PC-3 (cell line): ENCODE measurements at regions not wholly inside any gene's neighbourhood (a gene's known extent, or its start where the extent isn't known, plus 50 kb on each side); places are given as distances from the start of the nearest gene placed in this dataset.

Experiments used
- ATAC-seq: fragments of 200-7000 bp; cut with Tn5 transposase; 2 replicates; pipeline ENCODE4 v1.9.1; 2020; ENCODE audit warnings: mild to moderate bottlenecking, moderate library complexity
- BruUV-seq: library from RNA; stranded (reverse); fragments of 400-500 nt; replicated peaks from 2 replicates; lab custom pipeline; 2021; lab: Mats Ljungman, UMichigan
- CTCF ChIA-PET: fragments of 300-600 bp; sonication (Branson Sonifier 250); formaldehyde crosslinking; loops from one replicate; lab custom pipeline; 2022; ENCODE audit warnings: antibody characterized with exemption; lab: Charles Lee
- POLR2A ChIA-PET: fragments of 300-600 bp; sonication (Branson Sonifier 250); formaldehyde crosslinking; loops from one replicate; lab custom pipeline; 2022; ENCODE audit warnings: antibody characterized with exemption; ENCODE audit not compliant: unreplicated experiment; lab: Charles Lee
- DNase-seq: peaks from one replicate; pipeline ENCODE4 v3.0.0-alpha.2; 2015
- H2AFZ ChIP-seq: fragments of 300-600 bp; sonication (generic); 2 replicates; pipeline ENCODE4 v1.6.0; 2016; ENCODE audit warnings: antibody characterized with exemption, low read length
- H3F3A ChIP-seq: fragments of 300-600 bp; sonication (generic); one replicate; pipeline ENCODE4 v1.6.0; 2017; ENCODE audit warnings: antibody characterized with exemption, low read length, control low read depth, mild to moderate bottlenecking; ENCODE audit not compliant: unreplicated experiment
- H3K27ac ChIP-seq: fragments of 300-600 bp; sonication (generic); 2 replicates; pipeline ENCODE4 v1.5.1; 2016; ENCODE audit warnings: mild to moderate bottlenecking, low read length
- H3K27me3 ChIP-seq: fragments of 300-600 bp; sonication (generic); 2 replicates; pipeline ENCODE4 v1.6.1; 2016; ENCODE audit warnings: low read length, mixed read lengths
- H3K36me3 ChIP-seq: fragments of 300-600 bp; sonication (generic); 2 replicates; pipeline ENCODE4 v1.6.1; 2016; ENCODE audit warnings: low read depth, mixed run types, low read length, mixed read lengths
- H3K4me1 ChIP-seq: fragments of 300-600 bp; sonication (generic); 2 replicates; pipeline ENCODE4 v1.5.1; 2016; ENCODE audit warnings: low read length; ENCODE audit not compliant: insufficient read depth
- H3K4me2 ChIP-seq: fragments of 300-600 bp; sonication (generic); 2 replicates; pipeline ENCODE4 v1.6.0; 2016; ENCODE audit warnings: low read length
- H3K4me3 ChIP-seq: fragments of 300-600 bp; sonication (generic); 2 replicates; pipeline ENCODE4 v1.5.1; 2016; ENCODE audit warnings: mild to moderate bottlenecking, low read length, mixed read lengths
- H3K79me2 ChIP-seq: fragments of 300-600 bp; sonication (generic); 2 replicates; pipeline ENCODE4 v1.6.1; 2017; ENCODE audit warnings: low read length, mixed read lengths
- H3K9ac ChIP-seq: fragments of 300-600 bp; sonication (generic); 2 replicates; pipeline ENCODE4 v1.6.0; 2016; ENCODE audit warnings: mild to moderate bottlenecking, low read length
- H3K9me2 ChIP-seq: fragments of 300-600 bp; sonication (generic); replicated peaks from 2 replicates; pipeline ENCODE4 v1.6.1; 2016; ENCODE audit warnings: mixed run types, low read length, mixed read lengths
- H3K9me3 ChIP-seq: fragments of 300-600 bp; sonication (generic); 2 replicates; pipeline ENCODE4 v1.6.1; 2016; ENCODE audit warnings: low read length, mixed read lengths
- H4K20me1 ChIP-seq: fragments of 300-600 bp; sonication (generic); 2 replicates; pipeline ENCODE4 v1.6.1; 2016; ENCODE audit warnings: low read length, mixed read lengths
- EZH2 ChIP-seq: fragments of 300-600 bp; sonication (generic); IDR thresholded peaks from one replicate; pipeline ENCODE4 v1.6.1; 2017; ENCODE audit warnings: antibody characterized with exemption, mild to moderate bottlenecking, low read length; ENCODE audit not compliant: unreplicated experiment
- EZH2phosphoT487 ChIP-seq: fragments of 300-600 bp; sonication (generic); IDR thresholded peaks from 2 replicates; pipeline ENCODE4 v1.6.1; 2018; ENCODE audit warnings: mild to moderate bottlenecking, antibody characterized with exemption, low read length, borderline replicate concordance
- intact Hi-C: fragments of 100-400 bp; cut with micrococcal nuclease; formaldehyde crosslinking; loops from 2 replicates; pipeline ENCODE4 v1.9.0; 2023
- TF ChIP-seq, protein P1 (sequence below): fragments of 300-600 bp; sonication (generic); conservative IDR thresholded peaks from 2 replicates; pipeline ENCODE4 v1.5.1; 2017; ENCODE audit warnings: antibody characterized with exemption, low read depth, mild to moderate bottlenecking, low read length

DNA sequence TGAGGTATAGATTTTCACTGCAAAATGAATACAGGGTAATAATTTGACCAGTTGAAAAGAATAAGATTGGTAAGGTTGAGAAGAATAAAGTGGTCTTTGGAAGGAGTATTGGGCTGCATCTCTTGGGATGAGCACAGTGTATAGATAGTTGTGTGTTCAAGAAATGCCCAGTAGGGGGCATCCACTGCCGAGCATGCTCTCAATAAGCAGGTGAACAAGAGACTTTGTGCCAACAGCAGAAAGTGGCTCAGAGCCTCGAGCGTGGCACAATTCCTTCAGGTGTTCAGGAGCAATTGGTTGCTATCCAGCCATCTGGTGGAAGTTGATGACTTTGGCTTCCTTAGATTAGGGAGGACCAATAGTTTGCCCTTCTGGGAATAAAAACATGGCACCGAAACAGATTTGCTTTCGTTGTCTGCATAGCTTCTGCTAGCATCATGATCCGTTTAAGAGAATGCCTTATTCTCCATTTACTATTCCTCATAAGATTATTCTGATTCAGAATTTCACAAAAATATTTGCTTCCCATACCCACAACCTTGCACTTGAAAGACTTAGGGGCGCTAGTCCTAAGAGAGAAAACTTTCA, 258.1 kb upstream of the NEIL3 start:
- H2AFZ ChIP-seq: no peak overlapping the region
- no peaks in the 10 kb centered on the region for H3K9me3 ChIP-seq
- no peak for TF ChIP-seq EZH2phosphoT487
- TF ChIP-seq, protein P1, sequence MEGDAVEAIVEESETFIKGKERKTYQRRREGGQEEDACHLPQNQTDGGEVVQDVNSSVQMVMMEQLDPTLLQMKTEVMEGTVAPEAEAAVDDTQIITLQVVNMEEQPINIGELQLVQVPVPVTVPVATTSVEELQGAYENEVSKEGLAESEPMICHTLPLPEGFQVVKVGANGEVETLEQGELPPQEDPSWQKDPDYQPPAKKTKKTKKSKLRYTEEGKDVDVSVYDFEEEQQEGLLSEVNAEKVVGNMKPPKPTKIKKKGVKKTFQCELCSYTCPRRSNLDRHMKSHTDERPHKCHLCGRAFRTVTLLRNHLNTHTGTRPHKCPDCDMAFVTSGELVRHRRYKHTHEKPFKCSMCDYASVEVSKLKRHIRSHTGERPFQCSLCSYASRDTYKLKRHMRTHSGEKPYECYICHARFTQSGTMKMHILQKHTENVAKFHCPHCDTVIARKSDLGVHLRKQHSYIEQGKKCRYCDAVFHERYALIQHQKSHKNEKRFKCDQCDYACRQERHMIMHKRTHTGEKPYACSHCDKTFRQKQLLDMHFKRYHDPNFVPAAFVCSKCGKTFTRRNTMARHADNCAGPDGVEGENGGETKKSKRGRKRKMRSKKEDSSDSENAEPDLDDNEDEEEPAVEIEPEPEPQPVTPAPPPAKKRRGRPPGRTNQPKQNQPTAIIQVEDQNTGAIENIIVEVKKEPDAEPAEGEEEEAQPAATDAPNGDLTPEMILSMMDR: peak; percentile 57
- H3K36me3 ChIP-seq: no peaks in the 10 kb centered on the region
- H3K27me3 ChIP-seq: no peaks in the 10 kb centered on the region
- ChIA-PET CTCF (no interaction called here), POLR2A (no interaction called here)
- intact Hi-C loops: no loop called here
- BruUV-seq: no TSS peak
- no peak overlapping the region for H3K27ac ChIP-seq
- peaks cover 13% of the 10 kb centered on the region for H3K4me1 ChIP-seq
- no peak overlapping the region for H3K9ac ChIP-seq
- no peaks in the 10 kb centered on the region for H3K79me2 ChIP-seq
- no peak for ATAC-seq
- no peak overlapping the region for H3K4me2 ChIP-seq
- H3F3A ChIP-seq: no peaks in the 10 kb centered on the region
- no peak overlapping the region for H3K4me3 ChIP-seq
- DNase-seq: peak; percentile 63
- H3K9me2 ChIP-seq: no peaks in the 10 kb centered on the region
- H4K20me1 ChIP-seq: no peaks in the 10 kb centered on the region

DNA sequence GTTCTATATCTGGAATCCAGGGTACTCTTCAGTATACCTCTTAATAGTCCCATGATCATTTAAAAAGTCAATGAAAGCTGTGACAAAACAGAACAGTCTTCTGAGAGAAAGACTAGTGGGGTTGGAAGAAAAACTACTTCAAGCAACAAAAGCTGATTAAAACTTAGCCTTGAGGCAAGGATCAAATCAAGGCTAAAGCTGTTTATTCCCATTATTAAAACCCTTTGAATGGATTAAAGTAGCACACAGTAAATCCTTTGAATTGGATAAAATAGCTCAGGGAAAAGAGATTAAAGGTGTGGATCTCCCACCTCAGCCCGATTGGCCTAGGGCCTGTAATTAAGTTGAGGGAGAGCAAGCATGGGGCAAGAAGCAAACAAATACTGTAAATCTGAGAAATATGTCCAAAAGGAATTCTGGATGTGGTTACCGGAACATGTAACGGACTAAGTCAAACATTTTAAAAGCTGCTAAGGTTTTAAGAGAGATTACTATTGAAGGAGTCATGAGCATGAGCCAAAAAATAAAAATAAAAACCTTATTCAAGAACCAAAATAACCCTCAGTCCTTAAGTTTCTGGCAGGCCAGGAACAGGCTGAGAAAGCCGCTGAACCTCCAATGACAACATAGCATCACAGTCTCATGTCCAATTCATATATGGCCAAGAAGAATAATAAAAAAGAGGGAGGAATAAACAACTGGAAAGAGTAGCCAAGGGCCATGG, 257.3 kb upstream of the NEIL3 start:
- CTCF ChIA-PET: no interaction called here

More for the DNA sequence above, 257.3 kb upstream of the NEIL3 start:
- TF ChIP-seq, protein P1: no peak
- TF ChIP-seq EZH2 (no peak), EZH2phosphoT487 (no peak)
- Histone ChIP-seq H3K27ac (no peak overlapping the region), H3K4me2 (no peak overlapping the region), H3K4me3 (no peak overlapping the region), H3K9me3 (no peaks in the 10 kb centered on the region), H3K4me1 (peaks cover 6% of the 10 kb centered on the region), H4K20me1 (no peaks in the 10 kb centered on the region), H3K9me2 (no peaks in the 10 kb centered on the region), H3K36me3 (no peaks in the 10 kb centered on the region), H3F3A (no peaks in the 10 kb centered on the region), H3K79me2 (no peaks in the 10 kb centered on the region), H3K27me3 (no peaks in the 10 kb centered on the region), H2AFZ (no peak overlapping the region), H3K9ac (no peak overlapping the region)
- no TSS peak for BruUV-seq
- ATAC-seq (no peak), DNase-seq (no peak)
- POLR2A ChIA-PET: no interaction called here
- intact Hi-C loops: no loop called here
